HG02798 (cell line): ENCODE measurements at regions not wholly inside any gene's neighbourhood (a gene's known extent, or its start where the extent isn't known, plus 50 kb on each side); places are given as distances from the start of the nearest gene placed in this dataset.
A peak's percentile ranks its signal among the peaks of the same experiment; 100 is the strongest.
"Not testable (repeated sequence)": the region's sequence is repeated elsewhere in the genome, so short reads cannot be mapped to it uniquely, and the experiment has no call there.

Experiments
- ATAC-seq: cut with Tn5 transposase; IDR thresholded peaks from one replicate; pipeline ENCODE4 v1.9.1; 2021; ENCODE audit warnings: mild to moderate bottlenecking; ENCODE audit not compliant: unreplicated experiment, poor library complexity

DNA sequence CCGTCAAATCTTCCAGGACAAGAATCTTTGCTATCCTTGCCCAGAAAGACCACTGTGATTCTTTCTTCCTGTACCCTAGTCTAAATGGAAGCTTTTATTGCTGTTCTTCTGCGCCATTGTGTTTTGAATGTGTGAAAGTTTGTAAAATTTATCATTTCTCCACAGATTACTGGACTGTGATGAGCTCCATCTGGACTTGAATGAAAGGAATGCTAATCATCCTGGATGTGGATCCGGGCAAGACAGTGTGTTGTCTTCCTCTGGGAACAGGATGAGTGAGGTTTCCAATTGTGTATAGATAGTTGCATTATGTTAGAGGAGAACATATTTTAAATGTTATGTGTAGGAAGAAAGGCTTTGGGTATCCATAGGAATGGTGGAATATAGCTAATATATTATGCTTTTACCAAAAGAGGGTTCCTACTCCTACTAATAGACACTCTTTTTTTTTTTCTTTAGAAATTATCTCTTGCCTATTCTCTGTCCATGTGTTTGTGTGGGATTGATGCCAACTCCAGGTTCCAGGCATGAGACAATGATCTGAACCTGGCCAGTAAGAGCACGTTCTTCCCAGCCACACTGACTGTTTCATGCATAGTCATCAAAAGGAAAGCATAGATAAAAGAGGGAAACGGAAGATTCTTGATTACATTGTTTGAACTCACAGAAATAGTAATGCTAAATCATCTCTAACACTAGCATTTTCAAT, 803.6 kb upstream of the ADGRL3 start:
- no peak for ATAC-seq

DNA sequence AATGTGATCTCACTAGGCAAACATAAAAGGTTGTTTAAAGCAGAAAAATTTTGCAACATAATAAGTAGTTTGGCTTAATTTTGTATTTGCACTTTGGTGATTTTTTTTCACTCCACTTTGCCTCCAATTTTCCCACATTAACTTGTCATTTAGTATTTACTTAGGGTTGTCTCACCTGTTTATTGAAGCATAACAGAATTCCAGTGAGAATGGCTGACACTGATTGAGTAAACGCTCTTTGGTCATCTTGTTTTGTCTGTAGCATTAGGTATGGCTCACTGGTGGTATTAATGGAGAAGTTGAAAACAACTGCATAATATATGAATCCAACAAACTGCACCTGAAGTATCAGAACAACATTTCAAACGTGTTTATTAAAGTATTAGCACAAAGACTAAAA, 799.5 kb upstream of the ADGRL3 start:
- ATAC-seq, result no peak

DNA sequence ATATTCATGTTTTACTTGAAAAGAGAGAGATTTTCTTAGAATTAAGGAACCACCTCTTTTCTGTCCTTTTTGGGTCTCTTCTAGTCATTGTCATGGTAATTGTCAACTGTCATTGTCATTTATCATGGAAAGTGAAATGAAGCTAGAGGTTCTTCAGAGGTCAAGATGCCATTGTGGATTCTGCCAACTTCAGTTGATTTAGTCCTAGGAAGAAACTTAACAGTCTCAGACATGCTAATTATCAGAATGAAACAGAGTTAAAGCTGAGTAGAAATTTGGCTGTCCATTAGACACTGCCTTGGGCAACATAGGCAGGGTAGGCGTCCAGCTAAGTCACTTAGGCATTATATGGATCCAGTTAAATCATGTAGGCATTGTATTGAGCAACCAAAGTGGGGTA, 796.1 kb upstream of the ADGRL3 start:
- ATAC-seq, result no peak

DNA sequence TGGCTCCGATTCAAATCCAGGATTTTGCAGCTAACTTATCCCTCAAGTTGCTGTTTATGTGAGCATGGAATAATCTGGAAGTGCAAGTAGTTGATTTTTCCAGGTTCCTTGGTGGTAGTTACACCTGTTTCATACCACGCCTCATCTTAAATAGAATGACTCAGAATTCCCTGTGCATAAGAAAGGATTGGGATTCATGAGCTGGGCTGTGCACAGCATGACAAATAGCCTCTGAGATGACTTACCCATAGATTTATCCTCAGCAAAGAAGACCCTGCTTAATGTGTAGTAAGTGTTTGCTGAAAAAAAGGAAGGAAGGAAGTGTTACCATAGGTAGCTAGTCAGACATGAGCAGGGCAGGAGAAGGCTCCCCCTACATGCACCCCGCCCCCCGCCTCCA, 777.7 kb upstream of the ADGRL3 start:
- ATAC-seq, result no peak

DNA sequence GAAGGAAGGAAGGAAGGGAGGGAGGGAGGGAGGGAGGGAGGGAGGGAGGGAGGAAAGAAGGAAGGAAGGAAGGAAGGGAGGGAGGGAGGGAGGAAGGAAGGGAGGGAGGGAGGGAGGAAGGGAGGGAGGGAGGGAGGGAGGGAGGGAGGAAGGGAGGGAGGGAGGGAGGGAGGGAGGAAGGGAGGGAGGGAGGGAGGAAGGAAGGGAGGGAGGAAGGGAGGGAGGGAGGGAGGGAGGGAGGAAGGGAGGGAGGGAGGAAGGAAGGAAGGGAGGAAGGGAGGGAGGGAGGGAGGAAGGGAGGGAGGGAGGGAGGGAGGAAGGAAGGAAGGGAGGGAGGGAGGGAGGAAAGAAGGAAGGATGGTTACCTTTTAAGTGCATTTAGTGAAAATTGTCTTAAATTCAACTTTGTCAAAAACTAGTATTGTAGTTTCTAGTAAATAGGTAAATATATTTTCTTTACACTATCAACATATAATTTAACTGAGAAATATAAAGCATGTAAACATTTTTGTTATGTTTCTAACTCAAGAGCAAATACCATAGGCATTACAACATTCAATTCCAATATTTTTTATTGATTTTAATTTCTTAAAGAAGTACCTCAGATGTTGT, 776.4 kb upstream of the ADGRL3 start:
- not testable (repeated sequence) for ATAC-seq

DNA sequence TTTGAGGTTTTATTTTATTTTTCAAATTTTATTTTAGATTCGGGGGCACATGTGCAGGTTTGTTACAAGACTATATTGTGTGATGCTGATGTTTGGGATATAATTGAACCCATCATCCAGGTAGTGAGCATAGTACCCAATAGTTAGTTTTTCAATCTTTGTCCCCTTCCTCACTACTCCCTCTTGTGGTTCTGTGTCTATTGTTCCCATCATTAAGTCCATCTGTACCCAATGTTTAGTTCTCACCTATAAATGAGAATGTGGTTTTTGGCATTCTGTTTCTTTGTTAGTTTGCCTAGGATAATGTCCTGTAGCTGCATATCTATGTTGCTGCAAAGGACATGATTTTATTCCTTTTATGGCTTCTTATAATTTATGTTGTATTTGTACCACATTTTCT, 767.2 kb upstream of the ADGRL3 start:
- no peak for ATAC-seq

DNA sequence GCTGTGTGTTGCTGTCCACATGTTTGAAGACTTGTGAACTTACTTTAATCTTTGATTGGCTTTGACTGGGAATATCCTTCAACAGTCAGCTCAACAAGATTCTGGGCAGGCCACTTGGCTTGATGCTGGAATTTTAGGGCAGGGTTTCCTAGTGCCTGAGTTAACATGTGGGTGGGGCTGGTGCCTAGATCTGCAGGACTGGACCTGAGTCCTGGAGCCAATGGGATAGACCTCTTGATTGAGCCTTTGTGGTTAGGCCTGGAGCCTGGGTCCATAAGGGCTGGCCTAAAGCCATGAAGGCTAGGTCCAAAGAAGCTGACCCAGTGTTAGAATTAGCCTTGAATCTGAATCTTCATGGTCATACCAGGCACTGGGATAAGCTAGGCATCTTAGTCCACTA, 757.1 kb upstream of the ADGRL3 start:
- no peak for ATAC-seq

DNA sequence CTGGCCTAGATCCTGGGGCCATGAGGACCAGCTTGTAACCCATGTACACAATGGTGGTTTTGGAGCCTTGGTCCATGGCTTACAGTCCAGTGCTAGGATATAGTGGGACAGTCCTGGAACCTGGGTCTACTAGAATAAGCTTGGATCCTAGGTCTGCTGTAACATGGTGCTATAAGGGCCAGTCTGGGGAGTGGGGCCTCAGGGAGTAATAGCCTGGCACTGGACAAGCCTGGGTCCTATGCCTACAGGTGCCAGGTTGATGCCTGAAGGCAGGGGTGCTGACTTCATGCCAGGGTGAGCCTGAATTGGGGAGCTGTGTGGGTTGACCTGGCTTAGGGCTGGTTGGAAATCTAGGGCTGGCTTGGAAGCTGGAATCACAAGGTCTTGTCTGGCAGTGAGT, 756.3 kb upstream of the ADGRL3 start:
- ATAC-seq, result no peak

DNA sequence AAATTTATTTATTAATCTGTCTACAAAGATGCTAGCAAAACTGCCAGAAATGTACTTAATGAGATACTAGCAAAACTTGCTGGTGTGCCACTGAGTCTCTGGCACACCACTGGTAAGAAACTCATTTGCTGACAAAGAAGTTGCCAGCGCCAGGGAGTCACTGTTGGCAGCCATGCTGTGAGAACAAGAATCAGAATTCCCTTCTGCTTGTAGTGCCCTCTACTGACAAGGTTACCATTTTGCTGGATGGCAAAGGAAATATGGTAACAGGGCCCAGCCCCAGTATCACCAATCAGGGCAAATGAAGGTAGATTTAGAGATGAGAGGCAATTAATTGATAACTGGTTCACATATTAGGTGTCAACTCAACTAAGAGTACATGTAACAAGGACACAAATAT, 750.1 kb upstream of the ADGRL3 start:
- no peak for ATAC-seq

DNA sequence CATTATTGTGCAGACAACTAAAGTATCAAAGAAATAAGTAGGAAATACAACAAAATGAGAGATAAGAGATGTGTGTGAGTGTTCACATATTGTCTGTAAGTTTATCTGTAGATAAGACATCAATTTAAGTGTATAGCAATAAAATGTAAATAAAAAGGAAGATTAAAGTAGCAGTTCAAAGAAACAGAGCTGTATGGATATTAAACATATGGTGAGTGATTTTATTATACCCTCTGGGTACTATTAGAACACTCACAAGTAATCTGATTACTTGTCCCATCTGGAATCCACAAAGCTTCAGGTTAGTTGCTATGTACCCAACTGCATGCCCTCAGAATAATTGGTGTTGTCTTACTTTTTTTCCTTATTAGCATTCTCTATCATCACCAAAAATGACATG, 747.9 kb upstream of the ADGRL3 start:
- ATAC-seq, result no peak

DNA sequence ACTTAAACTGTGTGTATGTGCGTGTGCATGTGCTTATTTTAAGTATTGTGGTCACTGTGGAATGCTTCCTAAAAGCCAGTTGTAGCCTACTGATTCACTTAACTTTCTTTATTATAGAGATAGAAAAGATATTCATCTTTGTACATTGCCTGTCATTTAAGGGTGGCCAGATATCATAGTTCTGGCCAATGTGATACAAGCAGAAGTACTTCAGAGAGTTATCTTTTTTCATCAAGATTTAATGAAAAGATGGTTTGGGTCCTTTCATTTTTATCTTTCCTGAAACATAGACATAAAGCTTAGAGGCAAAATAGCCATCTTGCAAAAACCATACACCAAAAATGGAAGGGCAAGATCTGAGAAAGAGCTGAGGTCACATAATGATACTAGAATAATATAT, 744.7 kb upstream of the ADGRL3 start:
- ATAC-seq, result no peak

DNA sequence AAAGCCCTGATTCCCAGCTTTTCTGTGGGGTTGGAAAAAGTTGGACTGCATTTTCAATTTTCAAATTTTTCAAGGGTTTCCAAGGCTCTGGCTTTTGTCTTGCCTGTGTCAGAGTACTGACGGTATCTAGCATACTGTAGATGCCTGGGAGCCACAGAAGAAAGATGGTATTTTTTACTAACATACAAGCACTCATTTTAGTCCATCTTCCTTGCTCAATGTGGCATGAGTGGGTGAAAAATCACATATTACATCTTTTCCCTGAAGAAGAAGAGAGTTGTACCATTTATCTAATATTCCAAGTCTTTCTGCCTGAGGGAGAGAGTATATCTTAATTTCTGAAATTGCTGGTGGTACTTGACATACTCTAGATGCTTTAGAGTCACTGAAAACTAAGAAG, 738.6 kb upstream of the ADGRL3 start:
- no peak for ATAC-seq

DNA sequence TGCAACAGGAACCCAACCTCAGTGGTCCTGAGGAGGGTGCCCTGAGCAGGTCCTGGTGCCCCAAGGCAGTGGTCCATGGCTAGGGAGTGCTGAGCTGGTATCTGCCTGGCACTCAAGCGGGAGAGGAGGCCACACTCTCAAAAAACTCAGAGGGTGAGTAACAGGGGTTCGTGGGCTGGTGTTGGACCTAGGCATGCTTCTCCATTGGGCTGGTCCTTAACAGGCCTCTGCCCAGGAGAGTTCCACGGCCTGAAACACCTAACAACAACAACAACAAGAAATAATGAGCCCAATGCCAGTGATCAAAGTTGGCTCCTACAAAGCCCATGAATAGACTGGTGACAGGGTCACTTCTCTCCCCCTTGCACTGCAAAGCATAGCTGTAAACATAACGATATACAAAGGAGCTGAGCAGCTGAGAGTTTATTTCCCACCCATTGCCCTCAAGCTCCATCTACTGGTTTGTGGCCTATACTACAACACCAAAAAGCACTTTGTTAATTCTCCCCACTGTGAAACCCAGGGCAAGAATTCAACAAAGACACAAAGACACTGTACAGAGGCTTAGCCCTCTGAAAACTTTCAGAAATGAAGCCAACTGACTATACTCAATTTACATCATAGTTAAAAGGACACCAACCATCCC, 736.1 kb upstream of the ADGRL3 start:
- ATAC-seq, result peak; percentile 60

DNA sequence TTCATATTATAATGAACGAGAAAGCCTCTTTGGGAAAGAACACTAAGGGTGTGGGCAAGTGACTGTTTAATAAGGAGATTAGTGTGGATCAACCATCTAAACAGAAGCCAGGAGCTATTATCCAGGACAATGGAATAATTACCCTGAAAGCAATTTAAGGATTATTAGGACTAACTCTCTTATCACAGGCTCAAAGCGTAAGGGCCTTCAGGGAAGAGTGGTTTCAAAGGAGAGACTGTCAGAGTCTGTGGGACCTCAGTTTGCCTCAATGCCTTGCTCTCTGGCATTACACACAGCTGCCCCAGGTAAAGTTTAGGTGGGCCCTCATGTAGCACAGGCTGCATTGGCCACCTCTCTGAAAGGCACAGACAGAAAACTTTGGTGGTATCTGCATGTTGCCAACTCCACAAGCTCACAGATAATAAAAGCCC, 717.2 kb upstream of the ADGRL3 start:
- no peak for ATAC-seq

DNA sequence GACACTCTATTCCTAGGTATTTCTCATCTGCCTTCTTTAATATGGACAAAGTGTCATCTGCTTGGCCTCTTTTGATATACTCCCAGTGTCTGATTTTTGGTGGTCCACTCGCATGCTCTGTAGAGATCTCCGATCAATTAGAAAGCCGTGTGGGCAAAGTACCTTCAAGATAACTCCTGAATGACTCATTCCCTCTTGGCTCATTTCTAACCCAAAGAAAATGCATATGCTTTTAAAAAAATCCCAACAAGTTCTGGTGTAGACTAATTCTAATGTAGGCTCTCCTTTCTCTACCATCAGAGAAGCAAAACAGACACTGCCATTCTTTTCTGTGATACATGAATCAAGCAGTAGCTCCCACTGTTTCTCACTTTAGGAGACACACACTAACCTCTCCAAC, 714.9 kb upstream of the ADGRL3 start:
- ATAC-seq, result no peak

DNA sequence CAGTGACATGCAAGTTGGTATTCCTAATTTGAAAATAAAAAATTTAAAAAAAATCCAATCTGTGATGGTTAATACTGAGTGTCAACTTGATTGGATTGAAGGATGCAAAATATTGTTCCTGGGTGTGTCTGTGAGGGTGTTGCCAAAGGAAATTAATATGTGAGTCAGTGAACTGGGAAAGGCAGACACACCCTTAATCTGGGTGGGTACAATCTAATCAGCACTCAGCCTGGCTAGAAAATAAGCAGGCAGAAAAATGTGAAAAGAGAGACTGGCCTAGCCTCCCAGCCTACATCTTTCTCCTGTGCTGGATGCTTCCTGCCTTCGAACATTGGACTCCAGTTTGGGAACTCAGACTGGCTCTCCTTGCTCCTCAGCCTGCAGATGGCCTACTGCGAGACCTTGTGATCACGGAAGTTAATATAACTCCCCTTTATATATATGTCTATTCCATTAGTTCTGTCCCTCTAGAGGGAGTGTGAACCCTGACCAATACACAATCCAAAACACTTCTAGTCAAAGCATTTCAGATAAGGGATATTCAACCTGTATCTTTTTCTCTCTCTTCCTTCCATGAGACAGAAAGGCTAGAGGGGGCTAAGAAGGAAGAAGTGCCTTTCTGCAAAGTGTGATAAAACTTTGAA, 712.9 kb upstream of the ADGRL3 start:
- ATAC-seq, result not testable (repeated sequence)

DNA sequence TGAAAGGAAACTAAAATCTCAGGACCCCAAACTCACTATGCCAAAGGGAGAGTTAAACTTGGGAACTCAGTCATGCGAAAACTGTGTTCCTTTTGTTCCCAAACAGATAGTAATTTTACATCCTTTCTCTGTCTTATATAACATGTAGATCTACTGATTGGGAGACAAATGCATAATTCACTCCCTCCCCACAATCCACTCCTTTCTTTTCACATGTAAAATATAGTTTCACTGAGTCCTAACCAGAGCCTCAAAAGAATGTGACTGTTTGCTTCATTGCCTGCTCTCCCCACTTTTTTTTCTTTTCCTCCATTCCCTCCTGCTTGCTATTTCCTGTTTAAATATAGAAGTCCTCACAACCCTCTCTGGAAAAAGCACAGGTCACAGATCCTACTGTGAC, 699.3 kb upstream of the ADGRL3 start:
- ATAC-seq, result no peak

DNA sequence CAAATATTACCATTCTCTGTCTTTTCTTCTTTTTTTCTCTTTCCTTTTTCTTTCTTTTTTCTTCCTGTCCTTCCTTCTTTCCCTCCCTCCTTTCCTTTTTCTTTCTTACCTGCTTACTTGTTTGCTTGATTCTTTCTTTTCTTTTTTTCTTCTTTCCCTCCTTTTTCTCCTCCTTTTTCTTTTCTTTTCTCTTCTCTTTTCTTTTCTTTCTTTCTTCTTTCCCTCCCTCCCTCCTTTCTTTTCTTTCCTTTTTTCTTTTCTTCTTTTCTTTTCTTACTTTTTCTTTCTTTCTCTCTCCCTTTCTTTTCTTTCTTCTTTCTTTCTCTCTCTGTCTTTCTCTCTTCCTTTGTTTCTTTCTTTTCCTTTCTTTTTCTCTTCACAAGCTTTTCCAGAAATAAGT, 697.4 kb upstream of the ADGRL3 start:
- no peak for ATAC-seq

DNA sequence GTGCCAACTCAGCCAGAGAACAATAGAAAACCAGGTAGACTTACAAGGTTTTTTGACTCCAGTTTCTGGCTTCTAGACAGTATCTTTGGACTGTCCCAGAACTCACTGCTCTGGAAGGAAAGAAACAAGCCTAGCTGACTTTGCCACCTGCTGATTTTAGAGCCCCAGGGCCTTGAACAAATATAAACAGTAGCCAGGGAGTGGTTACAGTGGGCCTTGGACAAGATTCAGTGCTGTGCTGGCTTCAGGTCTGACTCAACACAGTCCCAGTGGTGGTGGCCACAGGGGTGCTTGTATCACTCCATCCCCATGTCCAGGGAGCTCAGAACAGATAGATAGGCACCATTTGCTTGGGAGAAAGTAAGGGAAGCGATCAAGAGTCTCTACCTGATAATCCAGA, 694.1 kb upstream of the ADGRL3 start:
- ATAC-seq, result no peak

DNA sequence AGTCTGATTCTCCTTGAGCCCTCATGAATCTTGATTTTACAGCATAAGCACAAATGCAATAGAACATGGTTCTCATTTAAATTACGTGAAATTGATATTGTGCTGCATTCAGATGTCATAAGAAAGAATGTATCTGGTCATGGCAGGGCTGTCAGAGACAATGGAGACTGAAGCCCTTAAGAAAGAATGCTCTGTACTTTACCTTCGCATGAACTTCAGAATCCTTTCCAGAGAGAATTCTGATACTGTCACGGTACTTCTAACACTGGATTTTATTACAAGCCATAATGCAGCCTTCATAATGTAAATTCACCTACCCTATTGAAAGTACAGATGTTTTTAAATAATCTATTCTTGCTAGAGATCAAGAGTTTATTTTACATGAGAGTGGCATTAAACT, 677.9 kb upstream of the ADGRL3 start:
- ATAC-seq, result no peak

DNA sequence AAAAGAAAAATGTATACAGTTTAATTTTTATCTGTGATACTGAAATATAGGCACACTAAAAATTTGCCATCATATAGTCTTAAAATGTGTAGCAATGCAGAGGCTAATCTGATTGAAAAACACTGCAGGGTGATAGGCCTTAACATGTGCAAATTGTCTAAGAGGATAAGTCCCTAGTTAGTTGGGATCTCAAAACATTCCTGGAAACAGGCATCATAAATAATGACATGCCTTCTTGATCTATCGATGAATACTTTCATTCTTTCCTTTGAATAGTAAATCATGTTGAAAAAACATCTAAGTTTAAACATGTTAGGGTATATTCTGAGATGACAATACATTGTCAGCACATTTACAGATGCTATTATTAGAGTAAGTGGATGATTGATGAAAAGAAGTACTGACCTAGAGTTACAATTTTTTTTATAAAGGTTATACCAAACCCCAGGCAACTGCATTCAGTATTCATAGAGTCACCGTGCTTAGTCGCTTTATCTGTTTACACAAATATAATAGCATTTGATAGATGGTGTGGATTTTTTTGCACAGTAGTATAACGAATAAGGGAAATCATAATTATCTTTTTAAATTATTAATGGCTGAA, 668.2 kb upstream of the ADGRL3 start:
- no peak for ATAC-seq
